ENCODE measurements at regions not wholly inside any gene's neighbourhood (a gene's known extent, or its start where the extent isn't known, plus 50 kb on each side); places are given as distances from the start of the nearest gene placed in this dataset.

DNA sequence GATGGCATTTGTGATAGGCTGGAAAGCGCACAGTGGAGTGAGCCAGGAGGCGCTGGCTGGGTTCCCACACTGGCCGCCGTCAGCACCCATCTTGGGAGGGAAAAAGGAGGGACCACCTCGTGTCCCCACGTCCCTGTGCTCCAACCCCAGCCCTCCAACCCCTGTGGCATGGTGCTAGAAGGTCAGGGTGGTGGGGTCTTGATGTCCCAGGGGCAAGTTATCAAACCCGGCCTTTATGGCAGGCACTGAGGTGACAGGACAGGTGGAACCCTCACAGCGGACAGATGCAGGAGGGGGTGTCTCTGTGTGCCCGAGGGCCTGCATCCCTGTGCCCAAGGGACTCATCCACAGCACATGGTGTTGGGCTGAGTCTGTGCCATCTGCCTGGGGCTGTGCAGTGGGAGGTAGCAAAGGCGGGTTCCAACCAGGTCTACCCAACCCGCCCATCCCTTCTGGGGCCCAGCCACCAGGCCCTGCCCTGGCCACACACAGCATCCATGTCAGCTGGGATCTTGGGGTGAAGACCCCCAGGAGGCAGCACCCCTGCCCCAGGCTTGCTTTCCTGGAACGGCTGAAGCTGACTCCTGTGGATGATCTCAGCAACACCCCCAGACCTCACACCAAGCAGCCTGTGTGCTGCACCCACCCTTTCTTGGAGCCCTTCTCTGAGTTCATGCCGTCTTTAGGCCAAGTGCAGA is 246.1 kb downstream of the NDUFA10 start:
- H3K27me3 ChIP-seq (ENCODE audit: control insufficient read depth, insufficient read depth, low read length), result no peaks in the 10 kb centered on the region
- WGBS (ENCODE audit: insufficient coverage), result 96% methylated on average over 7 of the region's 13 CpGs
- no peaks in the 10 kb centered on the region for H3K9me3 ChIP-seq (ENCODE audit: control insufficient read depth, insufficient read depth, low read length)
- no peak overlapping the region for H3K4me3 ChIP-seq (ENCODE audit: low read depth, low read length)
- peaks cover 4% of the 10 kb centered on the region for H3K36me3 ChIP-seq (ENCODE audit: control insufficient read depth, insufficient read depth, low read length)
- peaks cover 19% of the 10 kb centered on the region for H3K4me1 ChIP-seq (ENCODE audit: control insufficient read depth, insufficient read depth, low read length)
- no peak for DNase-seq (ENCODE audit: low read depth in 4 of 6, low spot score in 6 of 6)
- no peak overlapping the region for H3K27ac ChIP-seq (ENCODE audit: low read depth, low read length)

DNA sequence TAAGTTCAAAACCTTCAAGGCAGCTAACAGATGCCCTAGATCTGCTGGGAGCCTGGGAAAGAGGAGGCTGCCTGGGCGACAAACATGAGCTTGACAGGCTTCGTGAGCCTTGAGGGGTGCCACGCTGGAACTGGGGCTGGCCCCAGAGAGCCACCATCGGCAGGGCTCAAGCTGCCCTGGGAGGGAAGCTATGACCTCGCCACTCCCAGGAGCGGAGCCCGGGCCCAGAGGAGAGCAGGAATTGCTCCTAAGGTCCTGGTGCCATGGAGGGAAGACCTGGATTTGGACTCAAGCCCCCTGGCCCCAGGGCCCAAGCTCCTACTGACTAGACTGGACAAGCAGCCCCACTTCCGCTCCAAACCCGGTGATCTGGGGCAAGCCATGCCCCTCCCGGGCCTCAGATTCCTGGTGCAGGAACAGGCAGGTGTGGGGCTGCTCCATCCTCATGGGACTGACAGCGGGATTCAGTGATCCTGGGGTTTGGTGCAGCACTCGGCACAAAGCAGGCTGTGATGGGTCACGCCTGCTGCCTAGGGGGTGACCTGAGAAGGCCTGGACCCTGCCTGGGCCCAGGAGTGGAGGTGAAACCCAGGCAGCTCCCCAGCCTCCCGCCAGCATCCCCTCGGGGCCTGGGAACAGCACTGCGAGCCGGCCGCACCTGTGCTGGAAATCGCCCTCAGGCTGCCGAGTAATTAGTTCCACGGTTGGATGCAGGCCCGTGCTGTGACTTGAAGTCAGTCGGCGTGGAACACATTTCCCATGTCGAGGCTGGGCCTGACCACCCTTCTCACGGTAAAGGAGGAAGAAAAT is 246.9 kb downstream of the NDUFA10 start:
- H3K4me3 ChIP-seq (ENCODE audit: low read depth, low read length), result no peak overlapping the region
- peaks cover 19% of the 10 kb centered on the region for H3K4me1 ChIP-seq (ENCODE audit: control insufficient read depth, insufficient read depth, low read length)
- WGBS (ENCODE audit: insufficient coverage), result 83% methylated on average over 26 of the region's 26 CpGs
- DNase-seq (ENCODE audit: low read depth in 4 of 6, low spot score in 6 of 6), result peak in 1 of 6 donors; percentile 62
- no peaks in the 10 kb centered on the region for H3K9me3 ChIP-seq (ENCODE audit: control insufficient read depth, insufficient read depth, low read length)
- no peak overlapping the region for H3K27ac ChIP-seq (ENCODE audit: low read depth, low read length)
- peaks cover 4% of the 10 kb centered on the region for H3K36me3 ChIP-seq (ENCODE audit: control insufficient read depth, insufficient read depth, low read length)
- no peaks in the 10 kb centered on the region for H3K27me3 ChIP-seq (ENCODE audit: control insufficient read depth, insufficient read depth, low read length)

DNA sequence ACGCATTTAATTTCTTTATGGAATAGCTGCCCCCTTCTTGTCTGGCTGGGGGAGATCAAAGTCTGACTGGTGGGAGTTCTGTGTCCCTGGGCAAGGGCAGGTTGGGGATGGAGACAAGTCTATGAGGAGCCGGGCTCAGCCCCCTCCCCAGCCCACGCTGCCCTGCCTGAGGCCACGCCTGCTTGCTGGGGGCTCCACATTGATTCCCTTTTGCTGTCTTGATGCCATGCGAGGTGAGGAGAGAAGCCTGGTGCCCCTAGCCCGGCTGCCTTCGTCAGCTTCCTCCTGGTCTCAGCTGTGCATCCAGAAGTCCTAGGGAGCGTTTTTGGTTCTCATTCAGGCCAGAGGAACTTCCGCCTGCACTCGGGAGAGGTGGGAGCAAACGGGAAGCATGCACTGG is 247.9 kb downstream of the NDUFA10 start:
- no peaks in the 10 kb centered on the region for H3K9me3 ChIP-seq (ENCODE audit: control insufficient read depth, insufficient read depth, low read length)
- WGBS (ENCODE audit: insufficient coverage), result 92% methylated on average over 9 of the region's 11 CpGs
- DNase-seq (ENCODE audit: low read depth in 4 of 6, low spot score in 6 of 6), result no peak
- no peaks in the 10 kb centered on the region for H3K27me3 ChIP-seq (ENCODE audit: control insufficient read depth, insufficient read depth, low read length)
- H3K4me3 ChIP-seq (ENCODE audit: low read depth, low read length), result no peak overlapping the region
- H3K27ac ChIP-seq (ENCODE audit: low read depth, low read length), result no peak overlapping the region
- peaks cover 4% of the 10 kb centered on the region for H3K36me3 ChIP-seq (ENCODE audit: control insufficient read depth, insufficient read depth, low read length)
- H3K4me1 ChIP-seq (ENCODE audit: control insufficient read depth, insufficient read depth, low read length), result peaks cover 19% of the 10 kb centered on the region

DNA sequence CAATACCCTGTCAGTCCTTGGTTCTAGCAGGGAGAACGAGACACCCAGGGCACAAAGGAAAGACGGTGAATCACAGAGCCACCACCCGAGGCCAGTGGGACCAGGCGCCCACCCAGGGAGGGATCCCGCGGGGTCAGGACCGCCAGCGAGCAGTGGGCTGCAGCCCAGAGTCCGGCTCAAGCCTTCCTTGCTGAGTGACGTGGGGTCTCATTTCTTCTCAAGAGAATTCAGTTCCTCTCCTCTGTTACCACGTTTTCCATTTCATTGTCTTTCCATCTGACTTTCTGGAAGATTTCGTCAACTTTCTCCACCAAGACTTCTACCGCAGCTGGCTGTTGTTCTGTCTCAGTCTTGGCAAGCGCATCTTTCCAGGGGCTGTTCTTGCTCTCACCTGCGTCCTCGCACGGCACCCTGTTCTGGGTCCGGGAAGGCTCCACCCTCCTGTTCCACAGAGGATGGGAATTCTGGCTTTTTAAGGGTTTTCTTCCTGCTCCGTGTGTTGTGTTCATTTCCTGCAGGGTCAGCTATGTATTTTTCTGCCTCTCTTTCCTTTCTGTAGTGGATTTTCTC is 248.6 kb downstream of the NDUFA10 start:
- Histone ChIP-seq H3K4me3 (ENCODE audit: low read depth, low read length) (no peak overlapping the region), H3K9me3 (ENCODE audit: control insufficient read depth, insufficient read depth, low read length) (peaks cover 1% of the 10 kb centered on the region), H3K27ac (ENCODE audit: low read depth, low read length) (no peak overlapping the region), H3K27me3 (ENCODE audit: control insufficient read depth, insufficient read depth, low read length) (no peaks in the 10 kb centered on the region), H3K36me3 (ENCODE audit: control insufficient read depth, insufficient read depth, low read length) (peaks cover 4% of the 10 kb centered on the region), H3K4me1 (ENCODE audit: control insufficient read depth, insufficient read depth, low read length) (peaks cover 19% of the 10 kb centered on the region)
- DNase-seq (ENCODE audit: low read depth in 4 of 6, low spot score in 6 of 6), result no peak
- WGBS (ENCODE audit: insufficient coverage), result 64% methylated on average over 17 of the region's 19 CpGs

DNA sequence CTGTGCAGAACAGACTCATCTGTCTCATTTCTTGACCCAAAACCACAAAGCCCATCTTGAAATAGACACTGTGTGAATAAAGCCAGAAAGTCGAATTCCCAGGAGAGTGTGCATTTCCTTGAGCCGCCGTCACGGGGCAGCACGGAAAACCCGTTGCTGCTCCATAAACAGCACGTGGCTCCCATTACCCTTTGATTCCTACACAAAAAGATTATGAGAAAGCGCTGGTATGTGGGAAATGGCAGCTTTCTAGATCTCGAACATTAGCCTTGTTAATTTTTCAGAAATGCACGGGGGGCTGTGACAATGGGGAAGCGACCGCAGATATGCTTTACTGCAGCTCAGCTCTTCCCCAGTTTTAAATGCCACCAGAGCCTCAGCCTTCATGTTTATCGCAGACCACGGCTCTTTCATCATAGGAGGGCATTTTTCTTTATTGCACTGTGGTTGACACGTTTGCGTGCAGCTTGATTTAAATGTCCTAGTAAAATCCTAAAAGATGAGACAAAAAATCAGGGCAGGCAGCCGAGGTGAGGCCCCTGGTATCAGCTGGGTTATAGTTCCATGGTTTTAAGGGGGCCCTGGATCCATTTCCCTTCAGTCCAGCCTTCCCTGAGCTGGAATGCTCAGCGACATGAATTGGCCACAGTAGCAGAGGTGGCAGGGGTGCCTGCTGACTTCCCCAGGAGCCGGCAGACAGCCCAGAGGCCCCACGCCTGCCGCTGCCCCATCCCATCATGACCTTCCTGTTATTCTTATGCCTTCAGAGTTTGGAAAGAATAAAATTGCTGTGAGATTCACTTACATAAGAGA is 249.3 kb downstream of the NDUFA10 start:
- no peak overlapping the region for H3K27ac ChIP-seq (ENCODE audit: low read depth, low read length)
- DNase-seq (ENCODE audit: low read depth in 4 of 6, low spot score in 6 of 6), result peak in 2 of 6 donors; percentile 26 to 87
- 52% methylated on average over 16 of the region's 21 CpGs for WGBS (ENCODE audit: insufficient coverage)

DNA sequence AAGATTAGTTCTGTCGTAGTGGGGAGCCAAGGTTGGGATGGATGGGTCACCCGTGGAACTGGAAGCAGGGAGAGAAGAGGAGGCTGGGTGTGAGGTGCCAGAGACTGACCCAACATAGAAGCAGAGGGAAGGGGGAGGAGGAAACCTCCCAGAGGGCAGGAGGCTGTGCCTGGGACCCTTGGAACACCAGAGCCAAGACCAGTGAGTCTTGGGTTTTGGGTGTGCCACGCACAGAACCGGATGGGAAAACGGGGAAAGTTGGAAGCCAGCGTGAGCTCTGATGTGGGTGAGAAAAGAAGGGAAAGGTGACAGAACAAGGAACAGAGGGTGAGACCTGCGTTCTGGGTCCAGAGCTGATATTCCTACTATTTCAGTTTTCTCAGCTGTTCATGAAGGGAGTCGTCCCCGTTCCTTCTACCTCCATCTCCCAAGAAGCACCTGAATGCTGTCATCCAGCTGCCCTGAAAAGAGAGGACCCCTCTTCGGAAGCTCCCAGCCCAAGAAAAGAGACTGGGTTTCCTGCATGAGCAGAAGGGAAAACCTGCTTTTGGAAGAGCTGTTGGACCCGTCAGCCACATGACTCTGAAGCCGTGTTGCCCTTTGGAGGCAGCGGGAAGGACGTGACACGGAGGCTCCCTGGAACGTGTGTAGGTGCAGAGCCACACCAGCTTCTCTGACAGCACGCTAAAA is 250.1 kb downstream of the NDUFA10 start:
- H3K4me1 ChIP-seq (ENCODE audit: control insufficient read depth, insufficient read depth, low read length), result peaks cover 19% of the 10 kb centered on the region
- no peak overlapping the region for H3K27ac ChIP-seq (ENCODE audit: low read depth, low read length)
- H3K9me3 ChIP-seq (ENCODE audit: control insufficient read depth, insufficient read depth, low read length), result peaks cover 1% of the 10 kb centered on the region
- WGBS (ENCODE audit: insufficient coverage), result 82% methylated on average over 14 of the region's 17 CpGs
- no peak for DNase-seq (ENCODE audit: low read depth in 4 of 6, low spot score in 6 of 6)
- no peak overlapping the region for H3K4me3 ChIP-seq (ENCODE audit: low read depth, low read length)
- H3K27me3 ChIP-seq (ENCODE audit: control insufficient read depth, insufficient read depth, low read length), result no peaks in the 10 kb centered on the region
- H3K36me3 ChIP-seq (ENCODE audit: control insufficient read depth, insufficient read depth, low read length), result peaks cover 4% of the 10 kb centered on the region

More for the DNA sequence above, 249.3 kb downstream of the NDUFA10 start:
- Histone ChIP-seq H3K36me3 (ENCODE audit: control insufficient read depth, insufficient read depth, low read length) (peaks cover 4% of the 10 kb centered on the region), H3K4me3 (ENCODE audit: low read depth, low read length) (no peak overlapping the region), H3K4me1 (ENCODE audit: control insufficient read depth, insufficient read depth, low read length) (peaks cover 19% of the 10 kb centered on the region), H3K9me3 (ENCODE audit: control insufficient read depth, insufficient read depth, low read length) (peaks cover 1% of the 10 kb centered on the region), H3K27me3 (ENCODE audit: control insufficient read depth, insufficient read depth, low read length) (no peaks in the 10 kb centered on the region)

DNA sequence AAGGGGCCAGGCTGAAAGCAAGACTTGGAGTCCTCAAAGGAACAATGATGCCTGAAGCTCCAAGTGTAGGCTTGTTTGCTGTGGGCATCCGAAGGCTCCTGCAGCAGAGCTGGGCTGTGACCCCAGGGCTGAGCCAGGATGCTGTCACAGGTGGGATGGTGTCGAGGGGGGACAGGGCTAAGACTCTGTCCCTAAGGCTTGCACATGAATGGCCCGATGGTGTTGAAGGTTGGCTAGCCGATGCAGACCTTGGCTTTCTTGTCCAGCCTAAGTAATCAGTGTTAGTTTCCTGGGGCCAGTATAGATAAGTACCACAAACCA is 251.0 kb downstream of the NDUFA10 start:
- H3K27me3 ChIP-seq (ENCODE audit: control insufficient read depth, insufficient read depth, low read length), result no peaks in the 10 kb centered on the region
- peaks cover 1% of the 10 kb centered on the region for H3K9me3 ChIP-seq (ENCODE audit: control insufficient read depth, insufficient read depth, low read length)
- peaks cover 19% of the 10 kb centered on the region for H3K4me1 ChIP-seq (ENCODE audit: control insufficient read depth, insufficient read depth, low read length)
- H3K36me3 ChIP-seq (ENCODE audit: control insufficient read depth, insufficient read depth, low read length), result peaks cover 4% of the 10 kb centered on the region
- 90% methylated on average over 2 of the region's 4 CpGs for WGBS (ENCODE audit: insufficient coverage)
- H3K4me3 ChIP-seq (ENCODE audit: low read depth, low read length), result no peak overlapping the region
- no peak overlapping the region for H3K27ac ChIP-seq (ENCODE audit: low read depth, low read length)
- no peak for DNase-seq (ENCODE audit: low read depth in 4 of 6, low spot score in 6 of 6)

DNA sequence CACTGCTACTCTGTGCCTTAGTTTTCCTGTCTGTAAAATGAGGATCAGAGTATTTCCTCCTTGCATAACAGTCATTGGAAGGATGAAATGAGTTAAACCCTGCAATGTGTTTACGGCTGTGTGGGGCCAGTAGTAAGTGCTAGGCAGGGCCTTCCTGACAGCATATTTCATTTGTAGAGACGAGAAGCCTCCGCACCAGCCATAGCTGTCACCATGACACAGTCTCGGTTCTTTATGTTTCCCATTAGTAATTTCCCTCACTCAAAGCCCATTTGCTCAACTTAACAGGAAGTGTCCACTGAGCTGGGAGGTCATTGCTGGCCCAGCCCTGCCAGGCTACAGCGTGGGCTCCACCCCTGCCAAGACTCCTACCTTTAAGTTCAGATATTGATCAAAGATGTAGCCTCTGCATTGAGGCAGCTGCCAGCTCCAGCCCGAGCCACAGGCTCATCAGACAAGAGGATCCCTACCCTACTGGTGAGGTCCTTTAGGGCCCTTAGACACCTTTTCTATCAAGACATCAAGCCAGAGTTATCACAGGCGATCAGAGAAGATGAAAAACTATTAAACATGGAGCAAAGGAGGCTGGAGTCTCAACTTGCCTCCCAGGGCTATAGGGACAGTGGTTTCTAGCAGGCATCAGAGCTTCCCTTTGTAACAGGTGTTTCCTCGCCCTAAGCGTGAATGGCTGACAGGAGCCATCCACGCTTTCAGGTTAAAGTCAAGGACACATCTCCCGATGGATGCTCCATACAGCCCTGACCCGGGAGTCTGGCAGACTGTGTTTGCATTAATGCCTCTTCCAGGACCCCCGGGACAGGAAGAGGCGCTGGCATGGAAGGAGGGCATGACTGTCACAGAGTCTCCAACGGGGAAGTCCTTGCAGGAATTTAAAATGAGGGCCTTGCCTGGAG is 251.7 kb downstream of the NDUFA10 start:
- H3K27ac ChIP-seq (ENCODE audit: low read depth, low read length), result no peak overlapping the region
- peaks cover 1% of the 10 kb centered on the region for H3K9me3 ChIP-seq (ENCODE audit: control insufficient read depth, insufficient read depth, low read length)
- no peak overlapping the region for H3K4me3 ChIP-seq (ENCODE audit: low read depth, low read length)
- H3K4me1 ChIP-seq (ENCODE audit: control insufficient read depth, insufficient read depth, low read length), result peaks cover 20% of the 10 kb centered on the region
- H3K27me3 ChIP-seq (ENCODE audit: control insufficient read depth, insufficient read depth, low read length), result no peaks in the 10 kb centered on the region
- peaks cover 4% of the 10 kb centered on the region for H3K36me3 ChIP-seq (ENCODE audit: control insufficient read depth, insufficient read depth, low read length)
- no peak for DNase-seq (ENCODE audit: low read depth in 4 of 6, low spot score in 6 of 6)
- WGBS (ENCODE audit: insufficient coverage), result 88% methylated on average over 15 of the region's 15 CpGs

Data from spinal cord (tissue), 9 donors.